Stimulated activated CD4-positive, alpha-beta T cell treated with anti-CD3 and anti-CD28 coated beads, Interleukin-15, amount 100 ng/mL, for 24 hours (primary cell): ENCODE measurements at regions not wholly inside any gene's neighbourhood (a gene's known extent, or its start where the extent isn't known, plus 50 kb on each side); places are given as distances from the start of the nearest gene placed in this dataset.
"Not testable (repeated sequence)": the region's sequence is repeated elsewhere in the genome, so short reads cannot be mapped to it uniquely, and the experiment has no call there.

Source experiments
- DNase-seq: peaks from one replicate; pipeline ENCODE4 v3.0.0-alpha.2; 2020

DNA sequence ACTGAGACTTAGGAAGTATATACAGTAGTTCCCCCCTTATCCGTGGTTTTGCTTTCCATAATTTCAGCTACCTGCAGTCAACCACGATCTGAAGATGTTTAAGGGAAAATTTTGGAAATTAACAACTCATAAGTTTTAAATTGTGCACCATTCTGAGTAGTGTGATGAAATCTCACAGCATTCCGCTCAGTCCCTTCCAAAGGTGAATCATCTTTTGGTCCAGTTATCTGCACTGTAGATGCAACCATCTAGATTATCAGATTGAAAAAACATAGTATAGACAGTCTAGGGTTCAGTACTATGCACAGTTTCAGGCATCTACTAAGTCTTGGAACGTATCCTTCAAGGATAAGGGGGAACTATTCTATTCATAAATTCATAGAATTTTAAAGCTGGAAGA lies 109.0 kb downstream of the ANXA3 start:
- DNase-seq, result no peak

DNA sequence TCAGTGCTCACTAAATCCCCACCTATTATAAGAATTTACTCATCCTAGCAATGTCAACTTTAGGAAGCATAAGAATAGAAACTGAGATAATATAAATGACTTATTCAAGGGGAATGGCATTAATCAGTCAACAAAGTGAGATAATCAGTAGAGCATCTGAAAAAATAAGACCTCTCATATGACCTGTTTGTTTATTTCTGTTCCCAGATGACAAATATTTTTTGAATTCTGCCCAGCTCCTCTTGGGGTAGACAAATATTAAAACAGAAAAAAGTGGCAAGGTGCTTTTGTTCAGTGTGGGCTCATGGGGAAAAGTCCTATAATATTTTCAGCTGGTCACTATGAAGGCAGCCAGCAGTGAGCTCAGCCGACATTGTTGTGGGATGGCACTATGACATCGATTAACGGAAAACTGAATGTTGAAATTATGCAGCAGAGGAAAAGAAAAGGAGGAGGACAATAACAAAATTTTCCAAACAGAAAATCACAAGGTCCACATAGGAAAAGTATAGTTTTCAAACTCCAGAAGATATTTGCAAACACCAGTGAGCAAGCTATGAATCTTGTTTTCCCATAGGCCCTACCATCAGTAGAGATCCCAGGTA lies 109.6 kb downstream of the ANXA3 start:
- no peak for DNase-seq

DNA sequence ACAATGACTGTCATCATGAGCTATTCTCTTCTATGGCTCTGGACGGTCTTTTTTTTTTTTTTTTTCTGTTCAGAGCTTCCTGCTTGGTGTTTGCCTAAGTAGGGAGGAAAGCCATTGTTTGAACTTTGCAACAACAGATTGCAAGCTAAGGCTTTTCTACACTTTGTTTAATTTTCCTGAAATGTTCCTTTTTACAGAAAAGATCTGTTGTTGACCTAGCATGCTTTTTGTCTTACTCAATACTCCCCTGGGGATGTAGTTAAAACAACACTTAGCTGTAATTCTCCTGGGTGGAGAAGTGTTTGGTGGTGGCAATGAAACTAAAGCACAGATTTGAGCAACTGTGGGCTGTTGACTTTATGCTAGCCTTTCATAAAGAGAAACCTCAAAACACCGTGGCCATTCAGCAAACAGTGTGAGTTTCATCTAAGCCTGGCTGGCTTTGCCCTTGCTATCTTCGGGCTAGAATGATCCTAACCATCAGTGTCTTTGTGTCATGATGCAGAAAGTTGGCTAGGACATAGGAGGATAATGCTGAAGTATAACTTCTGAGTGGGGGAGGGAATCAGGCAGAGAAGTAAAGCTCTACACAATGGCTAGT lies 110.5 kb downstream of the ANXA3 start:
- DNase-seq, result no peak

DNA sequence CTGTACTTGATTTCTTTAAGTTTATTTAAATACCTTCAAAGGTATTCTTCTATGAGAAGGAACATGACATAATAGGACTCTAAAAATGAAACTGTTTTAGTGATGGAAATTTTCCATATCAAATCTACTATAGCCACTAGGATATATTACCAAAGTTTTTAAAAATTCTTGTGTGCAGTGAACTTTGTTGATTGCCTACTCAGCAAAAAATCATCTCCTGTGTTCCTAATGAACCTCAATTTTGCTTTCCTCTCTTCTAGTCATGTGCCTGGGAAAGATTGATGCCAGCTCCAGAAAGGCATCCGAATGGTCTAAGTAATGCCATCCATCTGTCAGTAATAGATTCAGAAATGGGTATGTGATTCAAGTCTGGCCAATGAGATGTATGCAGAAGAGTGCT lies 111.1 kb downstream of the ANXA3 start:
- no peak for DNase-seq

DNA sequence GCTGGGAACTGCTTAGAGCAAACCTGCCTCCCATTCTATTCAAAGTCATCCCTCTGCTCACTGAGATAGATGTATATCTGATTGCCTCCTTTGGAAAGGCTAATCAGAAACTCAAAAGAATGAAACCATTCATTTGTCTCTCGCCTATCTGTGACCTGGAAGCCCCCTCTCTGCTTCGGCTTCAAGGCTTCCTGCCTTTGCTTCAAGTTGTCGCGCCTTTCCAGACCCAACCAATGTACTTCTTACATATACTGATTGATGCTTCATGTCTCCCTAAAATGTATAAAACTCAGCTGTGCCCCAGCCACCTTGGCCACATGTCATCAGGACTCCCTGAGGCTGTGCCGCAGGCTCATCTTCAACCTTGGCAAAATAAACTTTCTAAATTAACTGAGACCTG lies 111.9 kb upstream of the BMP2K start:
- not testable (repeated sequence) for DNase-seq

DNA sequence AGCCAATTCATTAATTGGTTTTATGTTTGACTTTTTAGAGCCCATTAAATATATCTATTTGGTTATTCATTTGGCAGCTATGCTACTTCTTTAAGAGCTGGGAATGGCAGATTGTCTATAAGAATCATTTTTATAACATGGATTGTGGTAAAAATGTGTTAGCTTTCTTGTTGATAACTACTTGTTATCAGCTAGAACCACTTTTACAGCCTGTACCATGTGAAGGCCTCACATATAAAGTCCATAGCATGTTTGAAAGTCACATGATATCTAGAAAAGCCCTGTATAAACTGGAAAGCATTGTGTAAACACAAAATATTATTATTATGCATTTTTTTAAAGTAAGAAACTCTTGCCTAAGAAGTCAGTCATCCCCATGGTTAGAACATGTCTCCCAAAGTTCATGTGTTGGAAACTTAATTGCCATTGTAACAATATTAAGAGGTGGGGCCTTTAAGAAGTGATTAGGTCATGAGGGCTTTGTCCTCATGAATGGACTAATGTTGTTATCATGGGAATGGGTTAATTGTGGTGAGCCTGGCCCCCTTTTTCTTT lies 110.9 kb upstream of the BMP2K start:
- DNase-seq, result no peak

DNA sequence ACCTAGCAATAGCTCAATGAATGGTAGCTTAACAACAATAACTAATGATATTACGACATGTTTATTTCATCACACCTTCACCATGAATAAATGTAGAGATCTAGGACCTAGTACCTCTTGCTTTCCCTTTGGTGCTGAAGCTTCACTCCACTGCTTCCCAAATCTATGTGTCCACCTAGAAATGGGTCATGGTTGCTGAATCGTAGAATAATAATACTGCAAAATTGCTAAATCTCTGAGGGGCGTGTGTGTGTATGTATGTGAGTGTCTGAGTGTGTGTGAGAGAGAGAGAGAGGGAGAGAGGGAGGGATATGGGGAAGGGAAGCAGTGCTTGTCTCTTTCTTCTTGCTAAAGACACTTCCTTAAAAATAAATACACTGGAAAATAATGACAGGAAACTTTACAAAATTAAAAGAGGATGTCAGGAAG lies 109.3 kb upstream of the BMP2K start:
- DNase-seq, result no peak

DNA sequence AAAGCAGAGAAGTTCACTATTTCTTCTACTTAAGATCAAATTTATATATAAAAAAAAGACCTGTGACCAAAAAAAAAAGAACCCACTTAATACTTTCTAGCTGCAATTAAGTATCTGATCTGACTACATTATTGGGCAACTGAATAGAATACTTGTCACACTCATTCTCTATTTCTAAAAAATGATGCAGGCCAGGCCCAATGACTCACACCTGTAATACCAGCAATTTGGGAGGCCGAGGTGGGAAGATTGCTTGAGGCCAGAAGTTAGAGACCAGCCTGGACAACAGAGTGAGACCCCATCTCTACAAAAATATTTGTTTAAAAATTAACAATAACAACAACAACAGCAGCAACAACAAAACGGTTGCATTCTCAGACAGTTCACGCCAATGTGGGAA lies 108.8 kb upstream of the BMP2K start:
- no peak for DNase-seq

DNA sequence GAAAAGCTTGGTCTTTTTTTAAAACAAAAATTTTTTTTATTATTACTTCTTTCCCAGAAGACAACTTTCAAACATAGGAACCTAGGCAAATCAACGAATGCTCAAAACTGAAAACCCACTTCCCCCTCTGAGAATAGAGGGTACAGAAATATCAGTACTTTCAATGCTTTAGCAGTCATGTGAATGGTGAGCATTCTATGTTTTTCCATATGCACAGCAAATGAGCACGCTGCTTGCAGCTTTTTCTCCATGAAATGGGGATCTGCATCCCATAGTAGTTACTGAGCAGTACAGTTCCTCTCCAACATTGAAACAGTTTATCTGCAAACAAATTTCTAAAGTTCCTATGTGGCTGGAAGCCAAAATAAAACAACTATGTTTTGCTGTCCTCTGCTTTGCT lies 108.4 kb upstream of the BMP2K start:
- no peak for DNase-seq

DNA sequence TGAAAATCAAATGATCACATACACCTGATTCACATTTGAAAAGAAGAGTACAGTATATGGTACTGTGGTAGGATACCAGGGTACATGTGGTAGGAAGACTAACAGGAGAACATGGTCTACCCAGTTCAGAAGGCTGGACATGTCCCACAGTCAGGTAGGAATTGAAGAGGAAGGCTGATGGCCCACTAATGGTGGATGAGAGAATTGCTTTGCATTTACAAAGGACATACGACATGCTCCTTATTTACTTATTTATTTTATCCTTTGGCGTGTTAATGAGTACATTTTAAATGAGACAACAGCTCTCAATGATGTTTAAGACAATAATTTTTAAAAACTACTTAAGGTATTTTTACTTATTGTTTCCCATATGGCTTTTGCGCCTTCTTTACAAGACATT lies 106.7 kb upstream of the BMP2K start:
- DNase-seq, result no peak

DNA sequence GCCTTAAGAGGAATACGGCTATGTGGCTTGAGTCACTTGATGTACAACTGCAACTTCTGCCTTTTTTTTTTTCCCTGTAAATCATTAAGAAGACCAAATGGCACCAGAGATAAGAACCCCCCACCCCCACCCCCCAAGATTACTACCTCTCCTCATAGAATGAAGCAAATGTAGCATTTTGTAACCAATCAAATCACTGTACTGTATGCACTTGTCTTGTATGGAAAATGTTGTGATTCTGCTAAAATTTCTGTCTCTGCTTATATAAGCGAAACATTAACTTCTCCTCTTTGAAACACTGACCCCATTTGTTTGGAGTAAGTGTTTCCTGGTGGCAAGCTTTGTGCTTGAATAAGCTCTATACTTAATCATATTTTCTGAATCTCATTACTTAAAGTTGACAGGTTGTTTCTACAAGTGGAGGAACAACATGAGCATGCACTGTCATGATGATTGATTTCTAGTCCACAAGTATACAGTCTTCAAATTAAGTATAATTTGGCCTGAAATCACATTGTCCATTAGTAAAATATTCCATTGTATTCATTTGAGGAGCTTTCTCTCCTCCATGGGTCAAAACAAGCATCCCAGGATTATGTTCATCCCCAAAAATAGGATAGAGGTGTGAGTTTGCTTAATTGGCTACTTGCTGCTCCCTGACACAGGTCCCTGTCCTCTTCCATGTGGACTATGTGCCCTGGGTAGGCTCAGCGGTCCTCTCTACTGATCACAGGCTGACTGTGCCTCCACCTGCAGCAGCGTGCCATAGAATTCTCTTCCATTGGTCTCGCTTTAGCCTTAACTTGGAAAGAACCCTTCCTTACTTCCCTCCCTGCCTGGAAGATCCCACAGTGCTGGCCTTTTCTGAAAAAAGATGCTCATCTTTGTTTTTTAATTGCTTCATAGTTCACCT lies 104.0 kb upstream of the BMP2K start:
- no peak for DNase-seq

DNA sequence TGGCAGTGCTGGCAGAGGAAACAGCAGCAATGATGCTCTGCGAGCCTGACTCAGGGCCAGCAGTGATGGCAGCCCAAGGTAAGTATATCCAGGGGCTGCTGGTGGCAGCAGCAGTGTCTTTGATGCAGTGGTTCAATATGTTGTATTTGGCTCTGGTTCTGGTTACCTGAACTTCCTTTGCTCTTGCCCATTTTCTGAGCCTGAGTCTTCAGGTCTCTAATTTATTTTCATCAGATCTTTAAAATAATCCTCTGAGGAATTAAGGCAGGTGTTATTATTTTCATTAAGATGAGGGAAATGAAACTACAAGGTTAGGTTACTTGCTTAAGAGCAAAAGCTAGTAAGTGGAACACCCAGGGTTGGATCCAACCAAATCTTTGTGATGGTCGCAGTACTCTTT lies 102.8 kb upstream of the BMP2K start:
- DNase-seq, result no peak

DNA sequence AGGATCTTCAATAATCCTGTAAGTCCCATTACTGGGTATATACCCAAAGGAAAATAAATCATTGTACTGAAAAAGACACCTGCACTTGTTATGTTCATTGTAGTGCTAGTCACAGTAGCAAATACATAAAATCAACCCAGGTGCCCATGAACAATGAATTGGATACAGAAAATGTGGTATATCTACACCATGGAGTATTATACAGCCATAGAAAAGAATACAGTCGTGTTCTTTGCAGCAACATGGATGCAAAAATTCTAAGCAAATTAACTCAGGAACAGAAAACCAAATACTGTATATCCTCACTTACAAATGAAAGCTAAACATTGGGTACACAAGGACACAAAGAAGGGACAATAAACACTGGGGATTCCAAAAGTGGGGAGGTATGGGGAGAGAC lies 100.8 kb upstream of the BMP2K start:
- DNase-seq, result no peak

DNA sequence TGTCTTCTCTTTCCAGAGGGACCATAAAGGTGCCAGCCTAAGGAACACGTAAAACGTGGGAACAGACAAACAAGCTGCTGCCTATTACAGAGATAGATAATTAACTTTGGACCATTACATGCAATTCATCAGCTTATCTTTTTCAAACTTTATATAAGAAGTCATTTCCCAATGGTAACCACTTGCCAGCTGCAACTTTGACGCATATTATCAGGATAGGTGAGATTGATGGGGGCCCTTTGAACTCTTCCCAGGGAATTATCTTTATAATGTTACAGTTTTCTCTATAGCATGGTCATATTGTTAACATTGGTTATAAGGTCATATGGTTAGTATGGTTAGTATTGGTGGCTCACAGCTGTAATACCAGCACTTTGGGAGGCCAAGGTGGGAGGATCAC lies 94.1 kb upstream of the BMP2K start:
- no peak for DNase-seq

DNA sequence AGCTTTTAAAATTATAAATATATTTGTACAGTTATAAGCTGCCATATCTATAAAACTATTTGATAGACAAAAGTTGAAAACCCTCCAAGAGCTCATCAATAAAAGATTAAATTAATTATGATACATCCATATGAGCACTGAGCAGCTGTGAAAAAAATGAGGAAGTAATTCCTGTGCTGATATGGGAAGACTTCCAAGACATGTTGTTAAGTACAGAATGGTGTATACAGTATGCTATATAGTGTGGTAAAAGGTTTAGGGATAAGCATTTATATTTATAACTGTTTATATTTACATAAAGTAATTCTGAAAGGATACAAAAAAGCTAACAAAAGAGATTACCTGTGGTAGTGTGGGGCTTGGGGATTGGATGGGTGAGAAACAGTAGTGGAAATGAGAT lies 92.8 kb upstream of the BMP2K start:
- DNase-seq, result no peak

DNA sequence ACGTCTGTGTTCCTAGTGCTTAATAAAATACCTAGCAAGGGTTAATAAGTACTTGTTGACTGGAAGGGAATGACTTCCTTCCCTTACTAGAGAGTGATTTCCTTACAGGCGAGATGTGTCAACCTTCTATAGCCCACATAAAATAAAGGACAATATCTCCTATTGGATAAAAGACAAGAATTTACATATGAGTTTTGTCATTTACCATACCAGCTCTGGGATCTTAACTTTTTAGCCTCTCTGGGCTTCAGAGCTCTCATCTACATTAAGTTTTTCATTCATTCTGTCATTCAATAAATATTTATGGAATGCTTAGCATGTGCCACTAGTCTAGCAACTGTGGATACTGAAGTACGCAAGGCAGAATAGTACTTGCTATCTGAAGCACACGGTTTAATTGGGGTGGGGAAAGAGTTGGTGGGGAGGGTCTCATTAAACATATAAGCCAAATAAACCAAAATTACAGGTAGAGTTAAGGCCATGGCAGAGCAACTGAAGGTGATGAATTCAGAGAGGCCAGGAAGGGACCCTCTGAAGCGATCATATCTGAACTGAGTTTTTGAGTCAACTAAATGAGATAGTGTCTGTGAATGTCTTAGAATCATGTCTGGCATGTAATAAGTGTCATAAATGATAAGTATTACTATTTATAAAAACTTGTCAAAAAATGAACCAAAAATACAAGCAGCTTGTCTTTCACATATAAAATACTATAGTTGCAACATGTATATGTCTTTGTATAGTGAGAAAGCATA lies 91.6 kb upstream of the BMP2K start:
- DNase-seq, result no peak

DNA sequence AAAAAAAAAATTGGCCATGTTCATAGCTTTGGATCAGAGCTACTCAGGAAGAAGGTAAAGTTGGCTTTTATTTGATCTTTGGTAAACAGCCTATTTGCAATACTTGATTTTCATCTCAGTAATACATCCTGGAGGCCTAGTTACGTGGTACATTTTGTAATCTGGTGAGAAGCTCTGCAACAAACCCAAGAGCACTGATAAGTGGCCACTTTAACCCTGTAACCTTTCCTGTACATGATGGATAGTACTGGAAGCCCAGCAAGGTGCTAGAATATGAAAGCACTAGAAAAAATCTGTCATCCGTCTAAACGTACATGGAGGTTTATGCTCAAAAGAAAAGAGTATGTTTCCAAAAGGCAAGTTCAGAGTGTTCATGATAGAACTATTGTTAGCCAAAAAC lies 88.3 kb upstream of the BMP2K start:
- DNase-seq, result no peak

DNA sequence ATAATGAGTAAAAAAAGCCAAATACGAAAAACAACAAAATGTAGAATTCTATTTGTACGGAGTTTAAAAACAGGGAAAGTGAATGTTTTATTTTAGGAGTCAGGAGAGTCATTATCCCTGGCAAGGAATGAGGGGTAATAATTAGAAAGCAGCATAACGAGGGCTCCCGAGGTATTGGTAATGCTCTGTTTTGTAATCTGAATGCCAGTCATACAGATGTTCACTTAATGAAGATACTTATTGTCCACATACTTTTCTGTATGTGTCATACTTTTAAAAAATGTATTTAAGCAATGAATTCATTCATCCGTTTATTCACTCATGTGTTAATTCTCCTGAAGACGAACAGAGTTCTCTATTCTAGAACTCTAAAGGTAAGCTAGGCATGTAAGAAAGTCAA lies 87.8 kb upstream of the BMP2K start:
- no peak for DNase-seq

DNA sequence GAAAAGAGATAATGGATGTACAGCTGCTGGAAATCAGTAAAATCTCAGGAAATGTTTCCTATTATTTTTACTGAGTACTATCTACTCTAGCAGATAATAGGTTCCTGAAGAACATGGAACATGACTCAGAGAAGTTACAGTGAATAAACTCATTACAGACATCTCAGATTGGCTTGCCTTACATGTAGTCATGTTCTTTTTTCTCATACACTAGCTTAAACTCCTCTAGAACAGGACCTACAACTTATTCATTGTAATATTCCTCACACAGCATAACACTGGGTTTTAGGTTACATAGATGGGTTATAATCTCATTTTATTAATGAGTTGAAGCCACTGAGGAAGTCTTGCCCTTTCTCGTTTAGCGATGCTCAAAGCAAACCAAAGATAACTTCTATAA lies 86.9 kb upstream of the BMP2K start:
- DNase-seq, result no peak

DNA sequence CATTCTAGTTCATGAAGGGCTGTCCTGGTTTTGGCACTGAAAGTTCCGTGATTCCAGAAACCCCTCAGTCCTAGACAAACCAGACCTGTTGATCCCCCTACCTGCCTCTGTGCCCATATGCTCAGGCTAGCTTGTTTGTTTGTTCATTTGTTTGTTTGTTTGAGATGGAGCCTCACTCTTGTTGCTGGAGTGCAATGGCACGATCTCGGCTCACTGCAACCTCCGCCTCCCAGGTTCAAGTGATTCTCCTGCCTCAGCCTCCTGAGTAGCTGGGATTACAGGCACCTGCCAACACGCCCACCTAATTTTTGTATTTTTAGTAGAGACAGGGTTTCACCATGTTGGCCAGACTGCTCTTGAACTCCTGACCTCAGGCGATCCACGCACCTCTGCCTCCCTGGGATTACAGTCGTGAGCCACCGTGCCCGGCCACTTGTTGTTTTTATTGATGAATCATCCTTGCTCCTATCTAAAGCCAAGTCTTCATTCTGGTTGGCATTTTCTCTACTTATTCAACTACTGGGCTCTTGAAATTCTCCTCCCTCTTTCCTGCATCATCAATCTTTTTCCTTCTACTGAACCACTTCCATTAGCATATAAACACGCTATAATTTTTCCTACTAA lies 86.3 kb upstream of the BMP2K start:
- no peak for DNase-seq

DNA sequence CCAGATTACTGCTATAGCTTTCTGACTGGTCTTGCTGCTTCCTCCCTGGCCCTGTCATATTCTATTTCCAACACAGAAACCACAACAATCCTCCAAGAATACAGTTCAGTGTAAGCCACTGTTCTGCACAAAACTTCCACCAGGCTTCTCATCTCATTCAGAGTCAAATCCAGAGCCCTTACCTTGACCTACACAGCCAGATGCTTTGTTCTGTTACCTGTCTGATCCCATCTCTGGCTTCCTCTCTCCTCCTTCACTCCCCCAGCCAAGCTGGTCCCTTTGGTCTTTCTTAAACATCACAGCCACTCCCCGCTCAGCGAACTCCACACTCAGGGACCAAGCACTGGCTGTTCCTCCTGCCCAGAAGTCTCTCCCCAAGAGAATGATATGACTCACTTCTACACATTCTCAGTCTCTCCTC lies 84.8 kb upstream of the BMP2K start:
- DNase-seq, result no peak

DNA sequence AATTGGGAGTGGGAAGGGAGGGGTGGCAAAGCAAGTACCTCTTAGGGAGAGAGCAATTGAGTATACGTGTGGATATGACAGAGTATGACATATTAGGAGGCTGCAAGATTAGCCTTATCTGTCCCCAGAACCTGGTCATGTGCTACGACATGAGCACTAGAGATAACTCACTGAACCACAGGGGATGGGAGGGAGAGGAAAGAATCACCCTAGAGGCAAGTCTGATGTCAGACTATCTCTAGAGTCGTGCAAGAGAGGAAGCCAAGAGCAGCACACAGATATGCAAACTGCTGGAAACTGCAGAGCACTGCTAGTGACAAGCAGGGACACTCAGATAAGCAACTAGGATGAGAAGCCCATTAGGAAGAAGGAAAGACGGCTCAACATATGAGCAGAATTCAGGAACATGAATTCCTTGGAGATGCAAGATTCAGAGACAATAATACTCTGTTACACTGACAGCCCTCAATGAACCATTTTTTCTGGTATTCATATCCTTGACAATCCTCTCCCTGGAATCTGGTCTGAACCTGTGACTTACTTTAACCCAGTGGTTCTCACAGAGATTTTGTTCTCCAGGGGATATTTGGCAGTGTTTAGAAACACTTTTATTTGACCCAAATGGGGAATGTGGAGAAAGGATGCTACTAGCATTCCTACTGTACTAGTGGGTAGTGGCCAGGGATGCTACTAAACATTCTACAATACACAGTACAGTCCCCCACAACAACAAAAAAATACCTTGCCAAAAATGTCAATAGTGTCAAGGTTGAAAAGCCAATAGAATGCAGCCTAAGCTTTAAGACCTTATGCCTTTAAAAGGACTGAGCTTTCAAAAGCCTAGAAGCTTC lies 84.0 kb upstream of the BMP2K start:
- DNase-seq, result no peak
